ENCODE measurements at regions not wholly inside any gene's neighbourhood (a gene's known extent, or its start where the extent isn't known, plus 50 kb on each side); places are given as distances from the start of the nearest gene placed in this dataset.
"Not testable (repeated sequence)": the region's sequence is repeated elsewhere in the genome, so short reads cannot be mapped to it uniquely, and the experiment has no call there.

- H3K4me3 Mint-ChIP-seq; H3K27ac Mint-ChIP-seq; H3K36me3 Mint-ChIP-seq; H3K9me3 Mint-ChIP-seq; DNase-seq; ATAC-seq (replicated peaks); H3K4me1 Mint-ChIP-seq: not testable (repeated sequence)
- H3K27me3 Mint-ChIP-seq, result peaks cover 6 to 17% of the 10 kb centered on the region in 2 donors
Observed at GRCh38 chr1:30547326-30547725, 176.1 kb downstream of the MATN1 start.

- peaks cover 11 to 17% of the 10 kb centered on the region in 2 donors for H3K27me3 Mint-ChIP-seq
- no peak for ATAC-seq (replicated peaks)
- peaks cover 0 to 5% of the 10 kb centered on the region in 2 donors for H3K9me3 Mint-ChIP-seq
- no peaks in the 10 kb centered on the region for H3K4me1 Mint-ChIP-seq
- H3K36me3 Mint-ChIP-seq, result no peaks in the 10 kb centered on the region
- no peak for DNase-seq
- H3K4me3 Mint-ChIP-seq, result no peak overlapping the region
- H3K27ac Mint-ChIP-seq, result no peak overlapping the region
Observed at GRCh38 chr1:30545365-30545764, 178.0 kb downstream of the MATN1 start.

GRCh38 chr1:30541721-30542485, 181.5 kb downstream of the MATN1 start:
- Mint-ChIP-seq H3K4me1 (no peaks in the 10 kb centered on the region), H3K9me3 (no peaks in the 10 kb centered on the region), H3K36me3 (no peaks in the 10 kb centered on the region), H3K4me3 (no peak overlapping the region), H3K27me3 (peaks cover 11 to 18% of the 10 kb centered on the region in 2 donors), H3K27ac (no peak overlapping the region)
- no peak for ATAC-seq (replicated peaks)
- DNase-seq, result no peak

GRCh38 chr1:30540611-30541192, 182.7 kb downstream of the MATN1 start:
- peaks cover 5 to 8% of the 10 kb centered on the region in 2 donors for H3K27me3 Mint-ChIP-seq
- H3K27ac Mint-ChIP-seq, result no peak overlapping the region
- no peak overlapping the region for H3K4me3 Mint-ChIP-seq
- H3K4me1 Mint-ChIP-seq, result no peaks in the 10 kb centered on the region
- no peaks in the 10 kb centered on the region for H3K9me3 Mint-ChIP-seq
- no peaks in the 10 kb centered on the region for H3K36me3 Mint-ChIP-seq
- no peak for ATAC-seq (replicated peaks)
- DNase-seq, result no peak

- H3K27ac Mint-ChIP-seq, result no peak overlapping the region
- H3K36me3 Mint-ChIP-seq, result no peaks in the 10 kb centered on the region
- H3K4me3 Mint-ChIP-seq, result no peak overlapping the region
- peaks cover 7 to 9% of the 10 kb centered on the region in 2 donors for H3K27me3 Mint-ChIP-seq
- H3K4me1 Mint-ChIP-seq, result no peaks in the 10 kb centered on the region
- H3K9me3 Mint-ChIP-seq, result no peaks in the 10 kb centered on the region
- ATAC-seq (replicated peaks) (no peak), DNase-seq (no peak)
Observed at GRCh38 chr1:30539884-30540283, 183.5 kb downstream of the MATN1 start.

GRCh38 chr1:30538993-30539867, 184.2 kb downstream of the MATN1 start:
- ATAC-seq (replicated peaks) (no peak), DNase-seq (no peak)
- Mint-ChIP-seq H3K9me3 (no peaks in the 10 kb centered on the region), H3K36me3 (no peaks in the 10 kb centered on the region), H3K27me3 (peaks cover 9 to 14% of the 10 kb centered on the region in 2 donors), H3K27ac (no peak overlapping the region), H3K4me3 (no peak overlapping the region), H3K4me1 (no peaks in the 10 kb centered on the region)

- Mint-ChIP-seq H3K27me3 (peaks cover 10 to 18% of the 10 kb centered on the region in 2 donors), H3K36me3 (no peaks in the 10 kb centered on the region), H3K9me3 (no peaks in the 10 kb centered on the region), H3K27ac (no peak overlapping the region), H3K4me1 (no peaks in the 10 kb centered on the region), H3K4me3 (no peak overlapping the region)
- ATAC-seq (replicated peaks), result no peak
- no peak for DNase-seq
Observed at GRCh38 chr1:30538226-30538992, 185.0 kb downstream of the MATN1 start.

GRCh38 chr1:30537279-30537678, 186.1 kb downstream of the MATN1 start:
- no peak for ATAC-seq (replicated peaks)
- Mint-ChIP-seq H3K4me1 (no peaks in the 10 kb centered on the region), H3K4me3 (no peak overlapping the region), H3K36me3 (no peaks in the 10 kb centered on the region), H3K9me3 (peaks cover 0 to 2% of the 10 kb centered on the region in 2 donors), H3K27ac (no peak overlapping the region), H3K27me3 (peaks cover 13 to 28% of the 10 kb centered on the region in 2 donors)
- no peak for DNase-seq

GRCh38 chr1:30536530-30536929, 186.9 kb downstream of the MATN1 start:
- DNase-seq (no peak), ATAC-seq (replicated peaks) (no peak)
- no peaks in the 10 kb centered on the region for H3K4me1 Mint-ChIP-seq
- no peaks in the 10 kb centered on the region for H3K36me3 Mint-ChIP-seq
- H3K27ac Mint-ChIP-seq, result no peak overlapping the region
- no peak overlapping the region for H3K4me3 Mint-ChIP-seq
- H3K27me3 Mint-ChIP-seq, result peaks cover 13 to 28% of the 10 kb centered on the region in 2 donors
- H3K9me3 Mint-ChIP-seq, result peaks cover 0 to 2% of the 10 kb centered on the region in 2 donors

GRCh38 chr1:30535595-30536325, 187.6 kb downstream of the MATN1 start:
- Mint-ChIP-seq H3K4me1 (no peaks in the 10 kb centered on the region), H3K9me3 (peaks cover 0 to 2% of the 10 kb centered on the region in 2 donors), H3K36me3 (no peaks in the 10 kb centered on the region), H3K27me3 (peaks cover 11 to 30% of the 10 kb centered on the region in 2 donors), H3K27ac (no peak overlapping the region), H3K4me3 (no peak overlapping the region)
- ATAC-seq (replicated peaks) (no peak), DNase-seq (no peak)

GRCh38 chr1:30534551-30534940, 188.8 kb downstream of the MATN1 start:
- no peaks in the 10 kb centered on the region for H3K4me1 Mint-ChIP-seq
- no peak overlapping the region for H3K27ac Mint-ChIP-seq
- no peak overlapping the region for H3K4me3 Mint-ChIP-seq
- ATAC-seq (replicated peaks) (no peak), DNase-seq (no peak)
- peaks cover 11 to 32% of the 10 kb centered on the region in 2 donors for H3K27me3 Mint-ChIP-seq
- H3K9me3 Mint-ChIP-seq, result peaks cover 0 to 2% of the 10 kb centered on the region in 2 donors
- no peaks in the 10 kb centered on the region for H3K36me3 Mint-ChIP-seq

- Mint-ChIP-seq H3K4me1 (no peaks in the 10 kb centered on the region), H3K27ac (no peak overlapping the region), H3K9me3 (peaks cover 0 to 2% of the 10 kb centered on the region in 2 donors), H3K36me3 (no peaks in the 10 kb centered on the region), H3K27me3 (peaks cover 11 to 27% of the 10 kb centered on the region in 2 donors), H3K4me3 (no peak overlapping the region)
- ATAC-seq (replicated peaks), result no peak
- DNase-seq, result no peak
Observed at GRCh38 chr1:30533796-30534550, 189.4 kb downstream of the MATN1 start.

- ATAC-seq (replicated peaks) (no peak), DNase-seq (no peak)
- Mint-ChIP-seq H3K9me3 (peaks cover 0 to 2% of the 10 kb centered on the region in 2 donors), H3K27ac (no peak overlapping the region), H3K36me3 (no peaks in the 10 kb centered on the region), H3K4me3 (no peak overlapping the region), H3K27me3 (peaks cover 11 to 27% of the 10 kb centered on the region in 2 donors), H3K4me1 (no peaks in the 10 kb centered on the region)
Observed at GRCh38 chr1:30533141-30533540, 190.2 kb downstream of the MATN1 start.
